Coronary artery (tissue), 2 donors: ENCODE measurements at regions not wholly inside any gene's neighbourhood (a gene's known extent, or its start where the extent isn't known, plus 50 kb on each side); places are given as distances from the start of the nearest gene placed in this dataset.

Source experiments
- DNase-seq: peaks from one replicate; pipeline ENCODE4 v3.0.0-alpha.2; 2017; ENCODE audit warnings: low spot score
- H3K27ac ChIP-seq, 2 donors: fragments of 200-600 bp; sonication (generic); one replicate each; pipeline ENCODE4 v1.5.1; 2016 to 2019
- H3K4me3 ChIP-seq: fragments of 200-600 bp; sonication (generic); 2 replicates; pipeline ENCODE4 v1.5.1; 2016; ENCODE audit warnings: mild to moderate bottlenecking, moderate library complexity
- TF ChIP-seq, protein P1 (sequence below): fragments of 200-600 bp; sonication (generic); IDR thresholded peaks from one replicate; pipeline ENCODE4 v1.5.1; 2019; ENCODE audit warnings: antibody characterized with exemption

DNA sequence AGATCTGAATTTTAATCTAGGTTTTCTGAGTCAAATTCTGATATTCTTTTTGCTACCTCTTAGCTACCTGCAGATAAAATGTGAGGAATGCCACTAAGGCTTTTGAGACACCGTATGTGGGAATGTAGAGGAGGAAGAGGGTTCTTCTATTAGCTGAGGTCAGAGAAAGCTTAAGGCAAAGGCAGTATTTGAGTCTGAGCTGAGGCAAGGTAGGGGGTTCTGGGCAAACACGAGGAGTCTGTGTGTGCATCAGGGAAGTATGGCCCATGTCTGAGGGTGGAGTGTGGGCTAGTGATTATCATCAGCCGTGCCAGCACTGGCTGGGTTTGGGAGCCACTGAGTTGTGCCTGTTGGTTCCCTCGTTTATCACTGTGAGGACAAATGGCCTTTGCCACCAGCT lies 181.1 kb downstream of the SOX2 start:
- no peak for DNase-seq
- Histone ChIP-seq H3K4me3 (no peak overlapping the region), H3K27ac (no peak overlapping the region)
- TF ChIP-seq, protein P1, sequence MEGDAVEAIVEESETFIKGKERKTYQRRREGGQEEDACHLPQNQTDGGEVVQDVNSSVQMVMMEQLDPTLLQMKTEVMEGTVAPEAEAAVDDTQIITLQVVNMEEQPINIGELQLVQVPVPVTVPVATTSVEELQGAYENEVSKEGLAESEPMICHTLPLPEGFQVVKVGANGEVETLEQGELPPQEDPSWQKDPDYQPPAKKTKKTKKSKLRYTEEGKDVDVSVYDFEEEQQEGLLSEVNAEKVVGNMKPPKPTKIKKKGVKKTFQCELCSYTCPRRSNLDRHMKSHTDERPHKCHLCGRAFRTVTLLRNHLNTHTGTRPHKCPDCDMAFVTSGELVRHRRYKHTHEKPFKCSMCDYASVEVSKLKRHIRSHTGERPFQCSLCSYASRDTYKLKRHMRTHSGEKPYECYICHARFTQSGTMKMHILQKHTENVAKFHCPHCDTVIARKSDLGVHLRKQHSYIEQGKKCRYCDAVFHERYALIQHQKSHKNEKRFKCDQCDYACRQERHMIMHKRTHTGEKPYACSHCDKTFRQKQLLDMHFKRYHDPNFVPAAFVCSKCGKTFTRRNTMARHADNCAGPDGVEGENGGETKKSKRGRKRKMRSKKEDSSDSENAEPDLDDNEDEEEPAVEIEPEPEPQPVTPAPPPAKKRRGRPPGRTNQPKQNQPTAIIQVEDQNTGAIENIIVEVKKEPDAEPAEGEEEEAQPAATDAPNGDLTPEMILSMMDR = no peak

DNA sequence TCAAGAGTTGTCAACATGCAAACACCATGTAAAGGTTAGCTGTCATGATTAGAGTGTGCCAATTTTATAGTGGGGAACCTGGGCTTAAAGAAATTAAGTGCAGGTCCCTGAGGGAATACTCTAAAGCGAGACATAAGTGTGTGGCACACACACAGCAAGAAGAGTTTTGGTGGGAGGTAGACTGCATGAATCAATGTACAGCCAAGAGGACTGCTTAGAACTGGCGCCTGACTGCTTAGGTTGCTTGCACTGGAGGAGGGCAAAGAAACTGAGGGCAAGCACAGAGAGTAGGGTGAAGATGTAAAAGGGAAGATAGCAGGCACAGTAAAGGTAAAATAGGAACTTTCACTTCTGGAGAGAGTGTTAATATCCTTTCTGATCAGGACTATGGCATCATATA lies 184.9 kb downstream of the SOX2 start:
- Histone ChIP-seq H3K27ac (no peak overlapping the region), H3K4me3 (no peak overlapping the region)
- TF ChIP-seq, protein P1 = no peak
- DNase-seq = no peak

DNA sequence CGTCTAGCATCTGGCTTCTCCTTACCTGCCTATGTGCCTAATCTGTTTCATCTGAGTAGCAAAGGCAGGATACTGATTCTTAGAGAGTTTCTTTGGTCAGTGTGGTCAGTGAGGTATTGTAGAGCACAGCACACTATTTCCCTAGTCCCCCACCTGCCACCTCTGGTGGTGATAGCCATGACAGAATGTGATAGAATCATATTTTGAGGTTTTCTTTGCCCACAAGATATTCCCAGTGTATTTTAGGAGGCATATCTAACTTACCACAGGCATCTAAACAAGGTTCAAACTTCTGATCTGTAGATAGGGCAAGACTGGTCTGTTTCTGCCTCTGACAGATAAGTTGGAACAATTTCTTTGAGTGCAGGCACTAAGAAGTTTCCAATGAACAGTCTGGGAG lies 188.0 kb downstream of the SOX2 start:
- TF ChIP-seq, protein P1 = no peak
- no peak overlapping the region for H3K27ac ChIP-seq
- no peak overlapping the region for H3K4me3 ChIP-seq
- DNase-seq = no peak

DNA sequence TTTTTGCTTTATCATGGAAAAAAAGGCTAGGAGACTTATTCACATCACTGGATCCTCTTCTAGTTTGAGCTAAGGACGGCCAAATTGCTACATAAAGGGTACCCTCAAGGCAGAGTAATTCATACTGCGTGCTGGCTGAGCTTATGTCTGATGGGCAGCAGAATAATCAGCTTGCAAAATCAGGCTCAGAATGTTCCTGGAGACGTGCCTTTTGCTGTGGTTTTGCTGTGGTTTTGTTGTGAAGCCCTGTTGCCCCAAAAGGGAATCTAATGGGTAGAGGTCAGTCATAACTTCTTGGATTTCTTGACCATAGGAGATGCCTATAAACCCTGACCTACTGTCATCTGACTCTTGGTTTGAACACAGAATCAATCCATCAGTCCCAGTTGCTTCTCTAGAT lies 189.9 kb downstream of the SOX2 start:
- no peak for DNase-seq
- TF ChIP-seq, protein P1 = no peak
- Histone ChIP-seq H3K27ac (no peak overlapping the region), H3K4me3 (no peak overlapping the region)

DNA sequence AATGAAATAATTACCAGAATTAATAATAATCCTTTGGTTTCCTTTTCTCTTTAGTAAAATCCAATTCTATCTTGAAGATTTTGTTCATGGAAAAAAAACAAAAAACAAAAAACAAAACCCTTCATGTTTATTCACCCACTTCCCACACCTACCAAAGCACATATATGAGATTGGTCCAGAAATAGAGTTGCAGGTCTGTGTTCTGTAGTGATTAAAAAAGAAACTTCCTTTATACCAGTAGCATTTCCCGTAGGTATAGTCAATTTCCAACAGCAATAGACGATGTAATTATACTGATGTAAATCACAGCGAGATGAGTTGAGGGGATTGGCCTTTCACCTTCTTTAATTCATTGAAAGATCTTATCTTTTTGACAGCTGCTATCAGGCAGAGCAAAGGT lies 194.6 kb downstream of the SOX2 start:
- no peak for DNase-seq
- TF ChIP-seq, protein P1 = no peak
- Histone ChIP-seq H3K4me3 (no peak overlapping the region), H3K27ac (no peak overlapping the region)

DNA sequence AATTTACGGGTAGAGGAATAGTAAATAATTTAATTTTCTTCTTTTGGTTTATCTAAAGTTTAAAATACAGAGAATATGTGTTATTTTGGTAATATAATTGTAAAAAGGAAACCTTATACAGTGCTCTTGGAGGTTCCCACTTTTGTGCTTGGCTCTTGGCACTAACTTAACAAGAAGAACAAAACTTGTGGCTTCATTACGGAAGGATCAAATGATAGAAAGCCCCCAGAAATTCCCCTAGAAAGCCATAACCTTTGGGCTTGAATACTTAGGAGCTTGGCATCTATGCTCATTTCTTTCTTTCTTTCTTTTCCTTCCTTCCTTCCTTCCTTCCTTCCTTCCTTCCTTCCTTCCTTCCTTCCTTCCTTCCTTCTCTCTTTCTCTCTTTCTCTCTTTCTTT lies 197.5 kb downstream of the SOX2 start:
- no peak overlapping the region for H3K27ac ChIP-seq
- DNase-seq = no peak
- no peak overlapping the region for H3K4me3 ChIP-seq
- TF ChIP-seq, protein P1 = no peak

DNA sequence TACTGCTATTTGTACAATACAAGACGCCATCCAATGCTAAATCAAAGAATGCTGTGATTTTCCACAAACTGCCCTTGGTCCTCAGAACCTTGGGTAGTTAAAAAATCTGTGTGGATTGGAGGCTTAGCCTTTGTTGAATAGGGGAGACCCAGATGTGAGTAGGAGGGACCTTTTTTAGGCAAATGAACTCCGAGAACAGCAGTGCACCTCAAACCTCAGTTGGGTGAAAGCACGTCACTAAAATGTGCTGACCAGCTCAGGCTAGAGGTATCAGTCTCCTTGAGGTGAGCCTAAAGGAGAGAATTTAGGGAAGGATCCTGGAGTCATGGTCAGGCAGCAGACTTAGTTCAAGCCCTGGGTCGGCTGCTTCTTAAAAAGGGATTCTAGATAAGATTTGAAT lies 200.7 kb downstream of the SOX2 start:
- no peak overlapping the region for H3K4me3 ChIP-seq
- DNase-seq = no peak
- no peak overlapping the region for H3K27ac ChIP-seq
- TF ChIP-seq, protein P1 = no peak
